Breast epithelium (tissue), 3 donors: ENCODE measurements at regions not wholly inside any gene's neighbourhood (a gene's known extent, or its start where the extent isn't known, plus 50 kb on each side); places are given as distances from the start of the nearest gene placed in this dataset.

Source experiments
- CTCF ChIP-seq, 3 donors: fragments of 450-650 bp; IDR thresholded peaks; one replicate each; pipeline ENCODE4 v1.5.1; 2016 to 2017; ENCODE audit warnings: antibody characterized with exemption in 3 of 3, mild to moderate bottlenecking in 3 of 3, moderate library complexity in 3 of 3
- POLR2A ChIP-seq: fragments of 450-650 bp; IDR thresholded peaks from one replicate; pipeline ENCODE4 v1.6.1; 2016; ENCODE audit warnings: antibody characterized with exemption, mild to moderate bottlenecking, moderate library complexity
- POLR2AphosphoS5 ChIP-seq, 3 donors: sonication (generic); formaldehyde crosslinking; IDR thresholded peaks; one replicate each; pipeline ENCODE4 v1.6.1; 2017; ENCODE audit warnings: antibody characterized with exemption in 3 of 3

DNA sequence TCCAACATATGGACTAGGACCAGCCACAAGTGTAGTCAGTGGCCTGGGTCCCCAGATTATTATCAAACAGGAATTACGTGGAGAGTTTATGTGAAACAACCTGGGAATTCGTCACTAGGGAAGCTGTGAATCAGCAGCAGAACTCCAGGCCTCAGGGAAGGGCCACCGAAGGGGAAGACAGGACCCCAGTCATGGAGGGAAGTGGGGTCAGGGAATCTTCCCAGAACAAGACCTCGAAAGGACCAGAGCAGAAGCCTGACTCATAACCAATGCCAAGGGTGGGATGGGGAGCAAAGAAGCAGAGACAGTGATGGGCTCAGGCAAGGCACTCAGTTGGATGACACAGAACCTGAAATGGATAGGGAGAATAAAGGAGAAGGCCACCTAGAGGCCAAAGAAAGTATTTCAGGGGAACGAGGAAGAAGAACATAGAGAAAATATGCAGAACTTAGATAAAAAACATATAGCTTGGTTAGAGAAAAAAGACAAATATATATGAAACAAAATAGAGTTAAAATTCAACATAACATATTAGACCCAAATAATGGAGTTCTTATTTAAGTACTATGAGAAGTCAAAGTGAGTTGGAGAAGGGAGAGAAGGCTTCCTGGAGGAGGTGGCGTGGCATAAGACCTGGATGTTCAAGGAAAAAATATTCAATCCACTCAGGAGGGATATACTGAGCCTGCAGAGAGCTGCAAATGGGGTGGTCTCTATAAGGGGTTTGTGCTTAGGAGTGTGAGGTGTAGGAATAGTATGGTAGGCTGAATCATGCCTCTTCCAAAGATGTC is 66.7 kb upstream of the CAST start:
- TF ChIP-seq CTCF (IDR thresholded peaks at IDR 0.05): no peak
- TF ChIP-seq POLR2AphosphoS5 (IDR thresholded peaks at IDR 0.05): no peak
- TF ChIP-seq POLR2A: no peak
